ENCODE measurements at regions not wholly inside any gene's neighbourhood (a gene's known extent, or its start where the extent isn't known, plus 50 kb on each side); places are given as distances from the start of the nearest gene placed in this dataset.

DNA sequence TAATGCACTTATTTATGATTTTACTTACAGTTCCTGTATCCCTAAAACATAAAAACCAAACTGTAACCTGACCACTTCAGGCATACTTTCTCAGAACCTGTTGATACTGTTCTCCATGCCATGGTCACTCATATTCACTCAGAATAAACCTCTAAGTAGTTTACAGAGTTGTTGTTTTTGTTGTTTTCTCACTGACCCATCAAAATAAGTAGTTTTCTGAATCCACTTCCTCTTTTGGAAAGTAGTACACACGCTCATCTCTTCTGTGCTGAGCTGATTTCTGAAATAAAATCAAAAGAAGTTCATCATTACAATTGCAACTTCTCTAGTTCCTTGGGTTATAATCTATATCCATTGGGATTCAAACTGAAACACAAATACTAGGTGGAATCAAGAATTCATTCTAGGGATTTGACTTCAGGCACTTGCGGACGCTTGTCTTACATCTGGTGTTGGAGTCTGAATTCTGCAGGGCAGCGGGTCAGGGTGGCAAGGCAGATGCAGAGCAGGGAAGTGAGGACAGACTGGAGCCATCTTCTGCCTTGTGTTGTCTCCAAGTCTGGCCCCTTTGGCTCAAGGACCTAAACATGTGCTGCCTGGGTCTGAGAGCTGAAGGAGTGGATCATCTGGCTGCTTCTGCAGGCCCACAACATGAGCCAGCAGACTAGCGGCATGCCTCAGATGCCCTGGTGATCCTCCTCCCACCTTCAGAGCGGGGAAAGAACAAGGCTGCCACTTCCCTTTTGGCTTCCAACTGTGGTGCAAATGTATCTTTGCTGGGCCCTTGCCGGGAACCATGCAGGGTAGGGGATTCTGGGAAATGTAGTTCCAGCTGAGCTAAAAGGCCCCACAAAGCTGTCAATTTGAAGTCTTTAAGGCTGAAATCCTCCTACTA, 167.9 kb upstream of the MYLIP start:
- H3K36me3 Mint-ChIP-seq: no peaks in the 10 kb centered on the region
- no peaks in the 10 kb centered on the region for H3K27me3 Mint-ChIP-seq
- peaks cover 26% of the 10 kb centered on the region for H3K4me1 Mint-ChIP-seq
- no peak overlapping the region for H3K27ac Mint-ChIP-seq
- H3K9me3 Mint-ChIP-seq: no peaks in the 10 kb centered on the region
- no peak overlapping the region for H3K4me3 Mint-ChIP-seq

DNA sequence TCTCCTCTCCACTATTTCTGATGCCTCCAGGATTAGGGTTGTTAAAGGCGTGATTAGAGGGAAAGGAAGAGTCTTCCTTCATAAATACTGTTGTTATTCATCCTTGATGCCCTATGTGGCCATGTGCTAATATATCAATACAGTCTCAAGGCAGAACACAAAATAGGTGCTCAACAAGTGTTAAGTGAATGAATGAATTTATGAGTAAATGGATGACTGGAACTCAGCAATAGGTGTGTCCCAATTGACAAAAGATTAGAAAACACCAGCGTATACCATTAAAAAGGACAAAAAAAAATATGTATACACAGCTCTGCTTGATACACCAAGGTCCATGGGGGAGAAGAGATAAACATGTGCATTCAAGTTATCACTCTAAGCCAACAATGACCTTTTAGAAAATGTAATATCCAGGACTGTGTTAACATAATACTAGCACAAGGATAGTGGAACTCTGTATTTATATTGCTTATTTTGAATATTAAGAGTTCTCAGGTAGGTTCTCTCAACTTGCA, 171.2 kb upstream of the MYLIP start:
- Mint-ChIP-seq H3K4me1 (peaks cover 24% of the 10 kb centered on the region), H3K27me3 (no peaks in the 10 kb centered on the region), H3K4me3 (no peak overlapping the region), H3K36me3 (no peaks in the 10 kb centered on the region), H3K9me3 (no peaks in the 10 kb centered on the region), H3K27ac (no peak overlapping the region)

DNA sequence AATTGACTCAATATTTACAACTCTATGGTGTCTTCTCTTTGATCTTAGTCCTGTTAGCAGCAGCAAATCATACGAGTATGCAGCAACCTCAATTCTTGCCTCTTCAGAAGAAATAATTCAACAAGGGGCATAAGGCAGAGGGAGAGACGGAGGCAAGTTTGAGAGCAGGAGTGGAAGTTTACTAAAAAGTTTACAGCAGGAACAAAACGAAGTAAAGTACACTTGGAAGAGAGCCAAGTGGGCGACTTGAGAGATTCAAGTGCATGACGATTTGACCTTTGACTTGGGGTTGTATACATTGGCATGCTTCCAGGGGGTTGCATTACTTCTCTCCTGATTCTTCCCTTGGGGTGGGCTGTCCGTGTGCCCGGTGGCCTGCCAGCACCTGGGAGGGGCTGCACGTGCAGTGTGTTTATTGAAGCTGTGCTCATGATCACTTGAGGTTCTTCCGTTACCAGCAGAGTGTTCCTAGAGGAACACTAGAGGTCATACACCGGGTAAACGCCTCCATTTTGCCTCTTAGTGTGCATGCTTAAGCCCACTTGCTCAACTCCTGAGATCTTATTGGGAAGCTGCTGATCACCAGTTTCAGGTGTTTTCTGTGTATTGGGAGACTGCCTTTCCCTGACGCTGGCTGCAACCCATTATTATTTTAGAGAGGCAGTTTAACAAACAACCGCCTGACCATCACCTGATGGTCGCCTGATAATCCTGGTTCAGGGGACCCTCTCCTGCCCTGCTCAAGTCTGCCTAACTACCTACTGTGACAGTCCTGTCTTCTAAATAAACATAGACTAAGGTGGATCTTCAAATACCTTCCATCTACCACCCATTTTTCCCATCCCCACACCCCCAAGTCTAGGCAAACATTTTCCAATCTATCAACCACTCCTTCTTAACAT, 172.4 kb upstream of the MYLIP start:
- no peak overlapping the region for H3K27ac Mint-ChIP-seq
- peaks cover 18% of the 10 kb centered on the region for H3K4me1 Mint-ChIP-seq
- no peaks in the 10 kb centered on the region for H3K9me3 Mint-ChIP-seq
- no peaks in the 10 kb centered on the region for H3K36me3 Mint-ChIP-seq
- no peaks in the 10 kb centered on the region for H3K27me3 Mint-ChIP-seq
- H3K4me3 Mint-ChIP-seq: no peak overlapping the region

DNA sequence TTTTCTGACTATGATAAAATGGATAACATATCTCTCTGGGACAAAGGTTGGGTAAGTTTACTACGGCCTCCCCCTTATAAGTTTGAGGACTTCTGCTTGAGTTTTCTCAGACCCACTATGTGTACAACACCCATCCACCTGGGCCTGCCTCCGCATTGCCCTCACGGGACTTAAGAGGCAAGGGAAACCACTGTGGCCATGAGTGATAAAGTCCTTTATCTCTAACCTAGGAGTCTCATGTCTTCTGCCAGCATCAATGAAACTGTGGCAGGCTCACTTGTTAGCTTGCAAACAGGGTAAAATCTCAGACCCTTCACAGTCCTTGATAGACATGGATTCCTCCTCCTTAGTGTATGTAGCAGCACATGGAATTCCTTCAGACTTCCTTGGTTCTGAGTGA, 173.4 kb upstream of the MYLIP start:
- Mint-ChIP-seq H3K4me1 (peaks cover 18% of the 10 kb centered on the region), H3K36me3 (no peaks in the 10 kb centered on the region), H3K27me3 (no peaks in the 10 kb centered on the region), H3K4me3 (no peak overlapping the region), H3K27ac (no peak overlapping the region), H3K9me3 (no peaks in the 10 kb centered on the region)

DNA sequence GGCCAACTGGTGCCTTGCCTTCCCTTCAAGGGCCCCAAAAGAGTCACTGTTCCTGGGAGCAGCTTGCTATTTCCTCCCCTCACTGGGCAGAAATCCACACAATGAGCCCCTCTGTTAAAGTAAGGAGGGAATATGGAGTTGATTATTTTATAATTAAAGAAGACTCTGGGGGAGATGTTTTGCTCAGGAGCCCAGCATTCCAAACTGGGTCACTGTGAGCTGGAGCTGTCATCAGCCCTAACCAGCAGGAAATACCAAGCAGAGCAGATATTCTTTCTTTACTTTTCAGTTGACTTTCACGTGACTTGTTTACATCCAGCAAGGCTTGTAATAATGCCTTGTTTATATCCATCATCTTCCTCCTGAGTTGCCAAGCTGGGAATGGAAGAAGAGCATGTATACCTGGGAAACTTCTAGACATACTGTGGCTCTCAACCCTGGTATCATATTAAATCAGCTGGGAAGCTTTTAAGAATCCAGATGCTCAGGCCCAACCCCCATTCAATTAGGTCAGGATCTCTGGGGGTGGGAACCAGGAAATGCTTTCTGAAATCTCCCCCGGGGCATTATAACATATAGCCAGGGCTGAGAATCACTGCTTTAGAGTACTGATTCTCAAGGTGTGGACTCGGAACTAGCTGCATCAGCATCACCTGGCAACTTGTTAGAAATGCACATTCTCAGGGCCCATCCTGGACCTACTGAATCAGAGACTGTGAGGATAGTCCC, 175.6 kb upstream of the MYLIP start:
- Mint-ChIP-seq H3K9me3 (no peaks in the 10 kb centered on the region), H3K27me3 (no peaks in the 10 kb centered on the region), H3K27ac (no peak overlapping the region), H3K36me3 (no peaks in the 10 kb centered on the region), H3K4me1 (peaks cover 18% of the 10 kb centered on the region), H3K4me3 (no peak overlapping the region)

DNA sequence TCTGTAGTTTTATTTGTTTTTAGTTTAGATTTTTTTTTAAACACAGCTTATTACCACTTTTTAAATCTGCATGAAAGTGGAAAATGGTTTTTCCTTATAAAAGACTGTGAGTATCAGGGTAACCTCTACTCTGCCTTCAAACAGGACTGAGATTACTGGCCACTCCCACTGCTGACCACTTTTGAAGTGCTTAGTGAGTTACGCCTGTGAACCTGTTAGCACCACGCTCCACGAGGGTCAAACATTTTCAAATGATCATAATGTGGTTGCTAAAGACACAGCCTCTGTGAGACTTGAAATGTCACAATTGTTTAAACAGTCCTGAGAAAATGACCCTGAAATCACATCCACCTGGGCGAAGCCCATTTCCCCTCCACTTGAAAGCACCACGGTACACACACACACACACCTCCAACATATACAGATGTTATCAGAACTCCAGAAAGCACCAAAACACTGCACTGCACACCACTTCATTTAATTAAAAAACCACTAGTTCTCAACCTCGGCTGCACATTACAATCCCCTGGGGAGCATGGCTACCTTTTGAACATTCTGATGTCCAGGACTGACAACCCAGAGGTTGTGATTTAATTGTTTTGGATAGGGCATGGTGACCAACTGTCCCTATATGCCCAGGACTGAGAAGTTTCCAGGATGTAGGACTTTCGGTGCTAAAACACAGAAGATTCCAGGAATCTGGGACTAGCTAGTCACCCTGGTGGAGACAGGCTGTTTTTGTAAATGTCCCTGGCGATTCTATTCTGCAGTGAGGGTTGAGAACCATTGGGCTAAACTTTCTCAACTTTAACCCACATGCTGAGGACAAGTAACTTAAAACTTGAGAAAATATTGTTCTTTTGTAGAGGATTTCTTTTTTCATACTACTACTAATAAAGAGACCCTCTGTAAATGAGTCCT, 176.4 kb upstream of the MYLIP start:
- Mint-ChIP-seq H3K27me3 (no peaks in the 10 kb centered on the region), H3K4me3 (no peak overlapping the region), H3K36me3 (no peaks in the 10 kb centered on the region), H3K9me3 (no peaks in the 10 kb centered on the region), H3K27ac (no peak overlapping the region), H3K4me1 (peaks cover 18% of the 10 kb centered on the region)

DNA sequence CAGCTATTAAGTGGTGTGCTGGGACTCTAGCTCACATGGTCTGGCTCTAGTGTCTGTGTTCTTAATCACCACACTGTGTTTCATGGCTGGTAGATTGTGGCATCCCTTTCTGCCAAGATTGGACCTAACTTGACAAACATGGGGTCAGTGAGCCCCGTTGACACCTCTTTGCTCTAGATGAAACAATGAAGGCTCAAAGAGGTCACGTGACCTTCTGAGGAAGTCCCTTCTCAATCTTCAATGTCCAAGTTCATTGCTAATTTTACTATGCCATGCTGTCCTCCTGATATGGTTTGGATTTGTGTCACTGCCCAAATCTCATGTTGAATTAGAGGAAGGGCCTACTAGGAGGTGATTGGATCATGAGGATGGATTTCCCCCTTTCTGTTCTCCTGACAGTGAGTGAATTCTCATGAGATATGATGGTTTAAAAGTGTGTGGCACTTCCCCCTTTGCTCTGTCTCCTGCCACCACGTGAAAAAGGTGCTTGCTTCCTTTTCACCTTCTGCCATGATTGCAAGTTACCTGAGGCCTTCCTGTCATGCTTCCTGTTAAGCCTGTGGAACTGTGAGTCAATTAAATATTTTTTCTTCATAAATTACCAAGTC, 177.8 kb upstream of the MYLIP start:
- no peak overlapping the region for H3K4me3 Mint-ChIP-seq
- no peaks in the 10 kb centered on the region for H3K27me3 Mint-ChIP-seq
- H3K4me1 Mint-ChIP-seq: peaks cover 8% of the 10 kb centered on the region
- H3K27ac Mint-ChIP-seq: no peak overlapping the region
- no peaks in the 10 kb centered on the region for H3K9me3 Mint-ChIP-seq
- H3K36me3 Mint-ChIP-seq: no peaks in the 10 kb centered on the region

DNA sequence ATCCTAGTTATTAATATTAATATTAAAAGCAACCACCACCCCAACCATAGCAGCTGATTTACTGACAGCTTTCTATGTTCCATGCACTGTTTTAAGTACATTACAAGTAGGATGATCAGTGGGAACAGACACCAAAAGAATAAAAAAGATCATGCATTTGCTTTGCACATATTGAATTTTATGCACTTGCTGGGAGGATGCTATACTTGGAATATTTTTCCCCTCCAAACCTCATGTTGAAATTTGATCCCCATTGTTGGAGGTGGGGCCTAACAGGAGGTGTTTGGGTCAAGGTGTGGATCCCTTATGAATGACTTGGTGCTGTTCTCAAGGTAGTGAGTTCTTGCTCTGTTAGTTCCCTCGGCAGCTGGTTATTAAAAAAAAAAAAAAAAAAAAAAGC, 178.9 kb upstream of the MYLIP start:
- Mint-ChIP-seq H3K9me3 (no peaks in the 10 kb centered on the region), H3K4me3 (no peak overlapping the region), H3K27me3 (no peaks in the 10 kb centered on the region), H3K4me1 (peaks cover 6% of the 10 kb centered on the region), H3K27ac (no peak overlapping the region), H3K36me3 (no peaks in the 10 kb centered on the region)

DNA sequence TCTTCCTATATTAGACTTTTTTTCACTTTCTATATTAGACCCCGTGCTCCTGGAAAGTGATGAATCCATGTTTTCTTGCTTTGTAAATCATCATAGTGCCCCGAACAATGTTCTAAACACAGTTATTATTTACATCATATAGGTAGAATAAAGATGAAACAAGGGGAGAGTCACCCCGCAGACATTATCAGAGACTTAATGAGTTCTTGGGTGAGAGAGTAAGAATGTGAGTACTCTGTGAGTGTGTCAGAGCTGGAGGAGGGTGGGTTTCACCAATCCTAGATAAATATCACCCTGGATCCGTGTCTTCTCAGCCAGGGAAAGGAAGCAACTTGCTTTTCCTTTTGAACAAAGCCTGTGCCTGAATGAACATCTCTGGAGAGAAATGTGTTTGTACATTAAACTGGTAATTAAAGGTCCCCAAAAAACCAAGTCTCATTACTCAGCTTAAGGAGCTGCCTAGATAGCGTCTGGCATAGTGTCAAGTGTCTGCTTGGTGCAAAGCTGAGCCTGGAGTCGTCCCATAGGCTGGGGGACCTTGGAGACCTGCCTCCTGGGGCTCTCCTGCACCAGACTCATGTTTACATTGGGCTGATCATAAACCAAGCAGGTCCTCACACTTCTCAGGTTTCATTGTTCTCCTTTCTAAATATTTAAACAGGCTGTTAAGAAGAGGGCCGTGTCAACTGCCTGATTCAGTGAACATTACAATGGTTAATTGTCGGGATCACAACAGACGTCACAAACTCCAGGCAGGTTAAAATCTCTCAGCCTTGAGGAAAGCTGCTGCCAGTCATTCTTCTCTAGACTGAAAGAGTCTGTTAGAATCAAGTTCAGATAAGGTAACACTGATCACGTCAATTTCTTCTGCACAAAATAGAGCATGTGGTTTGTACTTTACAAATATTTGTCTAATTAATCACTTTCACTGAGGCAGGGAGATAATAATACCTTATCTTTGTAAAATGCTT, 179.7 kb upstream of the MYLIP start:
- Mint-ChIP-seq H3K4me1 (peaks cover 6% of the 10 kb centered on the region), H3K4me3 (no peak overlapping the region), H3K36me3 (no peaks in the 10 kb centered on the region), H3K27ac (no peak overlapping the region), H3K27me3 (no peaks in the 10 kb centered on the region), H3K9me3 (no peaks in the 10 kb centered on the region)

DNA sequence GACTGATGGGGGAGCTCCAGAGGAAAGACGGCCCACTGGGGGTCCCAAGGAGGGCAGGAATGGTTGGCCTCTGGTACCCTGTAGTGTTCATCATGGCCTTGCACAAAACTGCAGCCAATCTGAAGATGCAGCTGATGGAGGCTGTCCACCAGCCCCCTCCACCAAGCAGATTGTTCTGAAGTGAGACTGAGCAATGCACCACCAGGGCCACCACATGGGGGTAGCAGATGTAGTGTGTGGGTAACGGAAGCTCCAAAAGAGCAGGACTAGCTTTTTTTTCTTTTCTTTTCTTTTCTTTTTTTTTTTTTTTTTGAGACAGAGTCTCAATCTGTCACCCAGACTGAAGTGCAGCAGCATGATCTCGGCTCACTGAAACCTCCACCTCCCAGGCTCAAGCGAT, 181.0 kb upstream of the MYLIP start:
- H3K4me1 Mint-ChIP-seq: peaks cover 6% of the 10 kb centered on the region
- H3K36me3 Mint-ChIP-seq: no peaks in the 10 kb centered on the region
- H3K27ac Mint-ChIP-seq: no peak overlapping the region
- no peaks in the 10 kb centered on the region for H3K9me3 Mint-ChIP-seq
- no peak overlapping the region for H3K4me3 Mint-ChIP-seq
- no peaks in the 10 kb centered on the region for H3K27me3 Mint-ChIP-seq

DNA sequence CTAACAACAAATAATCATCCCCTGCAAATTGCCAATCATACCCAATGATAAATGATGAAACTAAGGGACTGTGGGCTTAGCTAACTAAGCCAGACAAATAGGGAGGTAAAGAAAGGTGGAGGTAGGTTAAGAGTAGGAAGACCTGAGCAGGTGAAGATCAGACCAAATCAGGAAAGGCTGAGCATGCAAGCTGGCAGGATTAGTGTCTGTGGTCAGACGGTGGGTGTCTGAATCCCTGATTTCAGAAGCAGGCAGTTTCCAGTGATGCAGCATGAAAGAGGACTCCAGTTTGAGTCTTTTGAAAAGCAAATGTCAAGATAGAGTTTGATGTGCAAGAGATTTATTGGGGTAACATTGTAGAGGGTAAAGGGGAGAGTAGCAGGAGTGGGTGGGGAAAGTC, 181.4 kb upstream of the MYLIP start:
- Mint-ChIP-seq H3K4me1 (peaks cover 4% of the 10 kb centered on the region), H3K4me3 (no peak overlapping the region), H3K36me3 (no peaks in the 10 kb centered on the region), H3K9me3 (no peaks in the 10 kb centered on the region), H3K27me3 (no peaks in the 10 kb centered on the region), H3K27ac (no peak overlapping the region)

DNA sequence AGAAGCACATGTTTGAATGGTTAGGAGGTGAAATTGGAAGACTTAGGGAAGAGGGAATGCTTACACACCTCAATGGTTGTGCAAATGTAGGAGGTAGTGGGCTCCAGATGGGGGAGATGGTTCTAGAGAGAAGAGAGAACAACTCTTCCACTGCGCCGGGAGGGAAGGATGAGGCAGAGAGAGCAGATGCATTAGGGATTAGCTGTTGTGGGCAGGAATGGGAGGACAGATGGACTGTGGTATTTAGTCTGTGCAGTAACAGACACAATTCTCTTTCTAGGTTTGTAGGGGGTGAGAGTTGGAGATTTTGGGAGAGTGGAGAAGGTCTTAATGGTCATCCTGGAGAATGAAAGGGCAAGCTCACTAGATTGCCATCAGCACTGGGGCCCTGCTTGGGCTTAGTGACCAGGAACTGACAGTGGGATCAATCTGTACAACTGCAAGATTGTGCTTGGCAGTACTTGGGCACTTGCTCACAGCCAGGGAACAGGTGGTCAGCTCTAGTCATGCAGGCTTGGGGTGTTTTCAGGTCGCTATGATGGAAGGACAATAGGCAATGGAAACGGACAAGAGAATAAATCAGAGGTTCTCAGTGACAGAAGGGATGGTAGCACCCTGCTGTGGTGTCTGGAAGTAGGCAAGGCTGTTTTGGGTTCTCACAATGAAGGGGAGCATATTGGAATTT, 182.0 kb upstream of the MYLIP start:
- Mint-ChIP-seq H3K36me3 (no peaks in the 10 kb centered on the region), H3K9me3 (no peaks in the 10 kb centered on the region), H3K4me3 (no peak overlapping the region), H3K27ac (no peak overlapping the region), H3K27me3 (no peaks in the 10 kb centered on the region), H3K4me1 (no peaks in the 10 kb centered on the region)

DNA sequence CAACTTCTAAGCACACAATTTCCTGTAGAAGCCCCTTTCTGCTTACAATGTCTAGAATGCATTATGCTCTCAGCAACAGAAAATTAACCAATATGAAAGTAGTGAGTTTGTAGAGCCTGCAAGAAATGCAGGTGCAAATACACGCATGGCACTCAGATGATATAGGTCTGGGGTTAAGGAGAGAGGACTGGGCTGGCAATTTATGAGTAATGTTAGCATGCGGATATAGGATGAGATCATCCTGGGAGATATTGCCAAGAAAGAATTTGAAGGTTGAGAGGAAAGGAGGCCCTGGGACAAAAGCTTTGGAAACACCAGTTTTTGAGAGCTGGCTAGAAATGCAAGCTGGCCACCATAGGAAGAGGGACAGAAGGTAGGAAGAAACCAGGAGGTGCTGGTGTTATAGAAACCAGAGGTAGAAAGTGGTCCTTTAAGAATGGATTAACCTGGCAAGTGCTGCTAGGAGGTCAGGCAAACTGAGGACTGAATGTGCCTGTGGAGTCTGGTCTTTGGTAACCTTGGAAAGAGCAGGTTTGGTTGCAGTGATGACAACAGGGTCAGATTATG, 183.2 kb upstream of the MYLIP start:
- no peak overlapping the region for H3K27ac Mint-ChIP-seq
- no peak overlapping the region for H3K4me3 Mint-ChIP-seq
- no peaks in the 10 kb centered on the region for H3K9me3 Mint-ChIP-seq
- no peaks in the 10 kb centered on the region for H3K36me3 Mint-ChIP-seq
- H3K4me1 Mint-ChIP-seq: no peaks in the 10 kb centered on the region
- H3K27me3 Mint-ChIP-seq: no peaks in the 10 kb centered on the region

Data from activated naive CD4-positive, alpha-beta T cell treated with anti-CD3 and anti-CD28 coated beads, Interleukin-2, amount 50 U/mL, for 24 hours (primary cell).